GM19240 (cell line): ENCODE measurements at regions not wholly inside any gene's neighbourhood (a gene's known extent, or its start where the extent isn't known, plus 50 kb on each side); places are given as distances from the start of the nearest gene placed in this dataset.

ENCODE experiments used
- DNase-seq: peaks from one replicate; pipeline ENCODE4 v3.0.0; 2011; ENCODE audit warnings: low spot score; ENCODE audit not compliant: insufficient read length

- DNase-seq = no peak
Observed at GRCh38 chr2:211061612-211062296, 505.4 kb downstream of the CPS1 start.

GRCh38 chr2:211062297-211062612 is 505.9 kb downstream of the CPS1 start:
- DNase-seq = no peak

DNA sequence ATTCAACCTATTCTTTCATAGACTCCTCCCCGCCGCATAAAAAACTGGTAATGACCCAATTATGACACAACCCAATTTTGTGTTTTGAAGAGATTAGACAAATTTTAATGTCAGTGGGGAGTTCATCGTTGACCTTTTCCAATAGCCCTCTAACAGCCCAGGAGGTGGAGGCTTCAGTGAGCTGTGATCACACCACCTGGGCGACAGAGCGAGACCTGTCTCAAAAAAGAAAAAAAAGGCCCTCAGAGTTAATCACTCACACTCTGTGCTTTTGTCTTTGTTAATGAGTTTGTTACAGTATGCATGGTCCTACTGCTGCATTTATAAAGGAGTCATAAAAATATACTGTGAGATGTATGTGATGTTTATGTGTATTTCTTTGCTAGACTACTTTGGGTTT is 510.6 kb downstream of the CPS1 start:
- no peak for DNase-seq

GRCh38 chr2:211068108-211068780 is 511.8 kb downstream of the CPS1 start:
- DNase-seq = no peak

DNA sequence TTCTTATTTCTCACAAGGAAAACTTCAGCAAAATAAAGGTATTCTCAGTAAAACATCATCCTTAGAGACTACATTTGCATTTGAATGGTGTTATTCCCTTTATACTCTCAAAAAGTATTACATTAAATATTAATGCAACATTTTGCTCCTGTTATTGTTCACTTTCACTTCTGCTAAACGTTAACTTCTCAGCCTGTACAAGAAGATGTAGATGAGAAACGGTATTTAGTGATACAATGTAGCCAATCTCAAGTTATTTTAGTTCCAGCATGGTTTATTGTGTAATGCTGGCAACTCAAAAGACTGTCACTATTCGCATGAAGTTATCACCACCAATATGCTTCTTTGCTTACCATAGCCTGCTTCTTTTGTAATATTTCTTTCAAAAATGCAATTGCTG is 514.1 kb downstream of the CPS1 start:
- no peak for DNase-seq

GRCh38 chr2:211077216-211077767 is 520.9 kb downstream of the CPS1 start:
- DNase-seq = no peak

GRCh38 chr2:211084352-211084751 is 528.0 kb downstream of the CPS1 start:
- no peak for DNase-seq

- DNase-seq = peak; percentile 6
Observed at GRCh38 chr2:211085056-211085680, 528.8 kb downstream of the CPS1 start.

- no peak for DNase-seq
Observed at GRCh38 chr2:211086049-211086448, 529.6 kb downstream of the CPS1 start.

DNA sequence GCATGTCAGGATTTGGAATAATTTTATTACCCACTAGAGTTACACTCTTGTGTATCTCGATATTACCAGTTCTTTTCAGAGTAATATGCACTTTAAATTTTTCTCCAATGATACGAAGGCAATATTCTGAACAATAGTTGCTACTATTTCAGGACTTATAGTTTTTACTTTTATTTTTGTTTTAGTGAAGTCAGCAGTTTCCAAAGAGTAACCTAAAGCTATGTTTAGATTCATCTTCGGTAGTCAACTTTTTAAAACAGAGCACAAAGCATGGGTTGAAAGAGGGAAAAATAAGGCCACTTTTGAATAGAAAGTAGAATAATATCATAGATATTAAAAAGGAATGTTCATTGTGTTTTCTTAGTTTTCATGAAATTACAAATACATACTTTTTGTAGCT is 532.7 kb downstream of the CPS1 start:
- no peak for DNase-seq

GRCh38 chr2:211093743-211094303 is 537.4 kb downstream of the CPS1 start:
- no peak for DNase-seq

DNA sequence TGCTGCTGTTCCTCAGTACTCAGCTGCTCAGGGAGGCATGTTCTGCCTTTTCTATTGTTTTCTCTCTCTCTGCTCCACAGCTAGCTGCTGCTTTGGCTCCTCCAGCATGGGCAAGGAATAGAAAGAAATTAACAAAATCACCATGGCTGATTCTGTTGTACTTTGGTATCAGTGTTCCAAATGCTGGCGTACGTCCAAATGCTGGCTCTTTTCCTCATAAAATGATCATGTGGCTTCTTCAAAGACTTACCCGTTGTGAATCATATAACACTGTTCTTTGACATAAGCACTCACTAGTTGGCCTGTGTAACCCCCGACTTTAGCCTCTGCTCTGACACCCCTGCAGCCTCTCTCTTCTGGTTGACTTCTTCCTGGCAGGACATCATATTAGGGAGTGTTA is 547.6 kb downstream of the CPS1 start:
- no peak for DNase-seq

- no peak for DNase-seq
Observed at GRCh38 chr2:211113334-211114175, 557.2 kb downstream of the CPS1 start.

GRCh38 chr2:211114826-211115455 is 558.5 kb downstream of the CPS1 start:
- DNase-seq = no peak

- DNase-seq = no peak
Observed at GRCh38 chr2:211117026-211117425, 560.6 kb downstream of the CPS1 start.

- DNase-seq = no peak
Observed at GRCh38 chr2:211126256-211126655, 569.9 kb downstream of the CPS1 start.

DNA sequence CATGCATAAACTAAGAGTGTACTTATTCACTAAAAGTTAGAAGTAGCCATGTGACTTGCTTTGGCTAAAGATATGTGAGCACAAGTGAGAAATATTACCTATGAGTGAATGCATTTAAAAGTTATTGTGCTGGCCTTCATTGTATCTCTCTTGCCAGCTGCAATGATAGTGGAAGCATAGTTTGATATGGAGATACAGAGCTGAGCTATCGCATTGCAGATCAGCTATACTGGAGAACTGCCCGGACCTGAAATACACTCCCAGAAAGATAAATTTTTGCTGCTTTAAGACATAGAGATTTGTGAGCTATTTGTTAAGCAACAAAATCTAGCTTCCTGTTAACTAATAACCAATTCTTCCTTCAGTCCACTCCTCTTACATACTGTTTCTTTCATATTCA is 571.1 kb downstream of the CPS1 start:
- no peak for DNase-seq

DNA sequence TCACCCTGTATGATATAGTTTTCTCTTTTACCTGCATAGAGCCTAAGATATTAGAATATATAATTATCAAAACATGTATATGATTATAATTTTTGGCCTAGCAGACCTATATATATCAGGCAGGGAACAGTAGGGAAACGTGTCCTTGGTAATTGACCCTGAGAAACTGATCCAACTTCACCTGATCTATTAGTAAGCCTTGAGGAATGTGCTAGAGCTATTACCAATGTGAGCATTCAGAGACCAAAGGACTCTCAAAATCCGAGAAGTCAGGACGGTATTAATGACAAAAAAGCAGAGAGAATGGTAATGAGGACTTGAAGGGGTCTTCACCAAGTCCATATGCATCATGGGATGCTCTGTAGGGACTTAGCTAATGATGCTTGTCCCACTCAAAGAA is 571.9 kb downstream of the CPS1 start:
- DNase-seq = no peak

DNA sequence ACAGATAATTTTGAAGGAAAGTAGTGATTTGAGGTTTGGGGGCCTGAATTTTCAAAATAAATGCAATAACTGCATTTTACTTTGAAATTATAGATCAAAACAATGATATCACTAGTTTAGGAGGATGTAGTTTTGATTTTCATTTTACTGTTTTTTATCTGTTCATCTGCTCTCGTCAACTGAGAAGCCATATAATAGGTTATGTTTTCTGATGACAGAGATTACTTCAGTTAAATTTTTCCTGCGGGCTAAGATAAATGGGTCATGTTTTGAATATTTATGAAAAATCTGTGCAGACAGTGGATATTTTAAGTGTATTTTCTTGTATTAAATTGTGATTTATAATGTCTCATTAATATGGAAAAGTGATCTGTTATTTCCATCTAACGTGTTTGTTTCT is 573.4 kb downstream of the CPS1 start:
- DNase-seq = no peak

DNA sequence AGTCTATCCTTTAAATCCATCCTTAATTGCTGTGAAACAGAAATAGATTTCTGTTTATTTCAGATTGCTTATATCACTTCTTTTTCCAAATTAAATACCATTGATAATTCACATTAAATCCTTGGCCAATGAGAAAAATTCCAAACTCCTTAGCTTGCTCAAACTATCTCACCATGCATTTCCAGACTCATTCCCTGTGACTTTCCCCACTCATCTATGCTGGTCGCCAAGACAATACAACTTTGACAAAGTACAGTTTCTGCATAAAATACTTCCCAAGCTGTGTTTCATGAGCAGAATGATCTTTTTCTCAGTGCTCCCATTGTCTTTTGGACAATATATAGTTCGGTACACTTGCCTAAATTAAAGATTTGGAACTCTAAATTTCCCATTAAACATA is 575.6 kb downstream of the CPS1 start:
- DNase-seq = no peak

DNA sequence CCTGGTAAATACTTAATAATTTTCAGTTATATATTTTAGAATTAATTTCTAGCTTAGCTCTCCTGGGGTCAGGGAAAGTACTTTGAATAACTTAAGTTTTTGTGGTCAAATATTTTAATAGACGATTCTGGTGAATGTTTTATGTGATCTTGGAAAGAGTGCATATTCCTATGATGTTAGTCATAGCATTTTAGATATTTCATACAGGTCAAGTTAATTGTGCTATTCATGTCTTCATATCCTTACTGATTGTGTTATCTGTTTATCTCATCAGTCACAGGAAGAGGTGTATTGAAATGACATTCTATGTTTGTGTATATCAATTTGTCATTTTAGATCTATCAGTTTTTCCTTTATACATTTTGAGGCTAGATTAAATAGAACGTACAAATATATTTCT is 576.2 kb downstream of the CPS1 start:
- DNase-seq = no peak
